ENCODE measurements at regions not wholly inside any gene's neighbourhood (a gene's known extent, or its start where the extent isn't known, plus 50 kb on each side); places are given as distances from the start of the nearest gene placed in this dataset.

DNA sequence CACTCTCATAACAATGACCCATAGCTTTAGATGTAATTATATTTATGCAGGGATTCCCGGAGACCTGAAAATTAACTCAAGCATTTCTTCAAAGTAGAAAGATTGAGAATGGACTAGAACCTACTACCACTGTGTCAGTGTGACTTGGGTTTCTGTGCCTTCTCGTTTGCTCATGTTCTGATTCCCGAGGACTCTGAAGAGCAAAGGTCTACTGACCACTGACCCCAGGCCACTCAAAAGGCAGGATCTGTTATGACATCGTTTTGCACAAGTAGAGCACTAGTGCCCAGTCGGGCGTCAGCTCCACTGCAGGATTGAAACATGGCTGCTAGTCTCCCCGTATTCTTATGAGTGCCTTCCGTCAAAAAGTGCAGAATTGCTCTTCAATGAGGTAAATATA is 53.8 kb upstream of the DHRS4 start:
- DNase-seq (ENCODE audit: insufficient read length, low spot score) (no peak), FAIRE-seq (no peak)
- TF ChIP-seq SPI1 (IDR thresholded peaks at IDR 0.05; ENCODE audit: low read depth, low read length) (no peak), TAF1 (IDR thresholded peaks at IDR 0.05; ENCODE audit: low read depth, low read length) (no peak), POLR2AphosphoS5 (IDR thresholded peaks at IDR 0.05; ENCODE audit: low read depth, low read length) (no peak), PAX5 (IDR thresholded peaks at IDR 0.05; ENCODE audit: insufficient read depth, low read length, severe bottlenecking) (no peak), POU2F2 (IDR thresholded peaks at IDR 0.05; ENCODE audit: low read depth, low read length) (no peak), POLR2A (IDR thresholded peaks at IDR 0.05; ENCODE audit: low read depth, low read length) (no peak)

DNA sequence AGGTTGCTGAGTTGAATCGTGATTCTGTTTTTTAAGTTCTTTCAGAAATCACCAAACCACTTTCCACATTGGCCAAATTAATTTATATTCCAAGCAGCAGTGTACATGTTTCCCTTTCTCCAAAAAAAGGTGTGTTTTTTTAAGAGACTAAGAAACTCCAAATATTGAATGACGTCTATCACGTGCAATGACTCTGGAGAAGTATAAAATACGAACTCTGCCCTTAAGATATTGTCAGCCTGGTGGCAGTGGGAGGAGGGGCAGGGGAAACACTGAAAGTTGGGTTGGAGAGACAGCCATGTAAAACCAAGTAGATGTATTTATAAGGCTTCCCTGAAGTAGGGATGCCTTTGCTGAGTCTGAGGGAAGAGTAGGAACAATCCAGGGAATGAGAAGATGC is 50.1 kb upstream of the DHRS4 start:
- no peak for FAIRE-seq
- TF ChIP-seq PAX5 (IDR thresholded peaks at IDR 0.05; ENCODE audit: insufficient read depth, low read length, severe bottlenecking) (no peak), SPI1 (IDR thresholded peaks at IDR 0.05; ENCODE audit: low read depth, low read length) (no peak), TAF1 (IDR thresholded peaks at IDR 0.05; ENCODE audit: low read depth, low read length) (no peak), POLR2A (IDR thresholded peaks at IDR 0.05; ENCODE audit: low read depth, low read length) (no peak), POU2F2 (IDR thresholded peaks at IDR 0.05; ENCODE audit: low read depth, low read length) (no peak), POLR2AphosphoS5 (IDR thresholded peaks at IDR 0.05; ENCODE audit: low read depth, low read length) (no peak)
- no peak for DNase-seq (ENCODE audit: insufficient read length, low spot score)
